H9 (cell line): ENCODE measurements at regions not wholly inside any gene's neighbourhood (a gene's known extent, or its start where the extent isn't known, plus 50 kb on each side); places are given as distances from the start of the nearest gene placed in this dataset.

ENCODE experiments used
- DNase-seq: peaks from one replicate; pipeline ENCODE4 v3.0.0-alpha.2; 2017
- H2AFZ ChIP-seq: one replicate; pipeline ENCODE4 v1.6.1; 2013; ENCODE audit warnings: mild to moderate bottlenecking, low read length, control low read depth, moderate library complexity
- H2AK5ac ChIP-seq: 2 replicates; pipeline ENCODE4 v1.6.1; 2013; ENCODE audit warnings: low read length, control low read depth, mixed read lengths; ENCODE audit not compliant: insufficient read length
- H2BK120ac ChIP-seq: one replicate; pipeline ENCODE4 v1.6.1; 2013; ENCODE audit warnings: low read depth, mild to moderate bottlenecking, low read length, control low read depth, inconsistent platforms; ENCODE audit not compliant: poor library complexity, severe bottlenecking
- H2BK12ac ChIP-seq: 2 replicates; pipeline ENCODE4 v1.6.1; 2013; ENCODE audit warnings: low read length, control low read depth, mixed read lengths, low read depth; ENCODE audit not compliant: insufficient read length
- H2BK15ac ChIP-seq: 2 replicates; pipeline ENCODE4 v1.6.1; 2013; ENCODE audit warnings: low read depth, low read length, control low read depth
- H2BK20ac ChIP-seq: one replicate; pipeline ENCODE4 v1.6.1; 2013; ENCODE audit warnings: low read depth, mild to moderate bottlenecking, low read length, control low read depth, inconsistent platforms; ENCODE audit not compliant: poor library complexity, severe bottlenecking
- H2BK5ac ChIP-seq: 2 replicates; pipeline ENCODE4 v1.6.1; 2013; ENCODE audit warnings: low read length, control low read depth, mixed read lengths; ENCODE audit not compliant: insufficient read length
- H3K14ac ChIP-seq: 2 replicates; pipeline ENCODE4 v1.6.1; 2013; ENCODE audit warnings: low read length, control low read depth; ENCODE audit not compliant: insufficient read depth
- H3K18ac ChIP-seq: 2 replicates; pipeline ENCODE4 v1.6.1; 2013; ENCODE audit warnings: low read depth, mild to moderate bottlenecking, mixed read lengths, low read length, control low read depth; ENCODE audit not compliant: insufficient read length
- H3K23ac ChIP-seq: 2 replicates; pipeline ENCODE4 v1.6.1; 2013; ENCODE audit warnings: low read length, control low read depth, mixed read lengths, low read depth; ENCODE audit not compliant: insufficient read length
- H3K23me2 ChIP-seq: 2 replicates; pipeline ENCODE4 v1.6.1; 2013; ENCODE audit warnings: low read depth, mild to moderate bottlenecking, mixed read lengths, low read length, control low read depth; ENCODE audit not compliant: insufficient read length, poor library complexity, severe bottlenecking
- H3K27ac ChIP-seq: 2 replicates; pipeline ENCODE4 v1.5.1; 2013; ENCODE audit warnings: low read length, control low read depth, mixed read lengths, low read depth; ENCODE audit not compliant: insufficient read length
- H3K27me3 ChIP-seq: 2 replicates; pipeline ENCODE4 v1.6.1; 2013; ENCODE audit warnings: low read length, control low read depth, inconsistent platforms; ENCODE audit not compliant: insufficient read depth
- H3K4ac ChIP-seq: 2 replicates; pipeline ENCODE4 v1.6.1; 2013; ENCODE audit warnings: low read depth, mild to moderate bottlenecking, control low read depth, inconsistent platforms, low read length, moderate library complexity
- H3K4me1 ChIP-seq: 2 replicates; pipeline ENCODE4 v1.6.1; 2013; ENCODE audit warnings: low read length, control low read depth, inconsistent platforms; ENCODE audit not compliant: insufficient read depth
- H3K4me2 ChIP-seq: 2 replicates; pipeline ENCODE4 v1.6.1; 2013; ENCODE audit warnings: low read length, control low read depth, mixed read lengths; ENCODE audit not compliant: insufficient read length, insufficient read depth
- H3K56ac ChIP-seq: 2 replicates; pipeline ENCODE4 v1.6.1; 2013; ENCODE audit warnings: low read depth, mild to moderate bottlenecking, mixed read lengths, low read length, control low read depth; ENCODE audit not compliant: insufficient read length
- H3K79me1 ChIP-seq: 2 replicates; pipeline ENCODE4 v1.6.1; 2013; ENCODE audit warnings: low read depth, mild to moderate bottlenecking, moderate library complexity, low read length, control low read depth, inconsistent platforms; ENCODE audit not compliant: insufficient read depth, poor library complexity, severe bottlenecking
- H3K79me2 ChIP-seq: 2 replicates; pipeline ENCODE4 v1.6.1; 2013; ENCODE audit warnings: low read length, control low read depth, inconsistent platforms; ENCODE audit not compliant: insufficient read depth
- H3K9ac ChIP-seq: 2 replicates; pipeline ENCODE4 v1.6.1; 2013; ENCODE audit warnings: low read length, control low read depth, mixed read lengths; ENCODE audit not compliant: insufficient read length; ENCODE audit errors: extremely low read depth
- H3K9me3 ChIP-seq: one replicate; pipeline ENCODE4 v1.6.1; 2013; ENCODE audit warnings: low read depth, low read length, inconsistent platforms; ENCODE audit not compliant: control insufficient read depth
- H3T11ph ChIP-seq: one replicate; pipeline ENCODE4 v1.6.1; 2013; ENCODE audit warnings: mild to moderate bottlenecking, low read length, control low read depth, inconsistent platforms
- H4K20me1 ChIP-seq: one replicate; pipeline ENCODE4 v1.6.1; 2013; ENCODE audit not compliant: control insufficient read depth, insufficient read length, insufficient read depth
- H4K5ac ChIP-seq: 2 replicates; pipeline ENCODE4 v1.6.1; 2013; ENCODE audit warnings: low read depth, mild to moderate bottlenecking, mixed read lengths, low read length, control low read depth; ENCODE audit not compliant: insufficient read length
- H4K8ac ChIP-seq: replicated peaks from 2 replicates; pipeline ENCODE4 v1.6.1; 2013; ENCODE audit warnings: low read length, control low read depth, mixed read lengths, low read depth; ENCODE audit not compliant: insufficient read length
- H4K91ac ChIP-seq: 2 replicates; pipeline ENCODE4 v1.6.1; 2013; ENCODE audit warnings: low read depth, mild to moderate bottlenecking, moderate library complexity, mixed read lengths, low read length, control low read depth; ENCODE audit not compliant: insufficient read length
- H3K27ac Mint-ChIP-seq, 3 experiments: 2 replicates in 2 of 3; 3 replicates in 1 of 3; pipeline ENCODE4 v1.8.0; 2020 to 2021; ENCODE audit warnings: mixed read lengths in 3 of 3, mild to moderate bottlenecking in 1 of 3, moderate library complexity in 1 of 3
- H3K27me3 Mint-ChIP-seq: 2 replicates; pipeline ENCODE4 v1.8.0; 2021; ENCODE audit warnings: low read depth, mild to moderate bottlenecking, moderate library complexity, mixed read lengths
- H3K36me3 Mint-ChIP-seq, 3 experiments: 2 replicates in 2 of 3; 3 replicates in 1 of 3; pipeline ENCODE4 v1.8.0; 2020 to 2021; ENCODE audit warnings: low read depth in 3 of 3, mixed read lengths in 3 of 3; ENCODE audit not compliant: insufficient read depth in 1 of 3
- H3K4me1 Mint-ChIP-seq, 2 experiments: 2 replicates each; pipeline ENCODE4 v1.8.0; 2020; ENCODE audit warnings: mixed read lengths in 2 of 2
- H3K4me3 Mint-ChIP-seq, 2 experiments: 2 replicates in 1 of 2; 3 replicates in 1 of 2; pipeline ENCODE4 v1.8.0; 2020 to 2021; ENCODE audit warnings: mild to moderate bottlenecking in 2 of 2, mixed read lengths in 2 of 2, moderate library complexity in 1 of 2
- H3K9me3 Mint-ChIP-seq, 2 experiments: 2 replicates in 1 of 2; 3 replicates in 1 of 2; pipeline ENCODE4 v1.8.0; 2020; ENCODE audit warnings: mild to moderate bottlenecking in 2 of 2, mixed read lengths in 2 of 2, moderate library complexity in 1 of 2
- CTCF ChIP-seq: fragments of 200-600 bp; sonication (generic); conservative IDR thresholded peaks from 3 replicates; pipeline ENCODE4 v1.8.0; 2021; ENCODE audit warnings: antibody characterized with exemption, mild to moderate bottlenecking
- WGBS: extraction: QIAGEN DNeasy Blood & Tissue Kit; methylation state at CpG from one replicate; pipeline ENCODE4 v1.1.7; 2013; ENCODE audit warnings: missing lambda C conversion rate, low lambda C conversion rate, mixed read lengths; ENCODE audit not compliant: insufficient read length; ENCODE audit errors: extremely low coverage; 5-methylcytosine and 5-hydroxymethylcytosine counted together

- no peak overlapping the region for H3K14ac ChIP-seq
- H2BK5ac ChIP-seq: no peak overlapping the region
- H3K9me3 Mint-ChIP-seq: no peaks in the 10 kb centered on the region
- H4K5ac ChIP-seq: no peak overlapping the region
- H2BK15ac ChIP-seq: no peak overlapping the region
- no peaks in the 10 kb centered on the region for H3K27me3 ChIP-seq
- H3K4ac ChIP-seq: no peak overlapping the region
- H3K27me3 Mint-ChIP-seq: no peaks in the 10 kb centered on the region
- H2AK5ac ChIP-seq: no peak overlapping the region
- no peak overlapping the region for H2AFZ ChIP-seq
- H3K9ac ChIP-seq: no peak overlapping the region
- H3T11ph ChIP-seq: no peak overlapping the region
- no peak overlapping the region for H2BK20ac ChIP-seq
- DNase-seq: no peak
- no peak overlapping the region for H3K56ac ChIP-seq
- no peaks in the 10 kb centered on the region for H3K36me3 Mint-ChIP-seq
- no peak overlapping the region for H2BK12ac ChIP-seq
- H3K4me3 Mint-ChIP-seq: no peak overlapping the region
- H3K27ac ChIP-seq: no peak overlapping the region
- H3K4me1 ChIP-seq: no peaks in the 10 kb centered on the region
- no peaks in the 10 kb centered on the region for H3K9me3 ChIP-seq
- no peak overlapping the region for H3K18ac ChIP-seq
- H3K4me2 ChIP-seq: no peak overlapping the region
- H3K79me1 ChIP-seq: no peaks in the 10 kb centered on the region
- H3K79me2 ChIP-seq: no peaks in the 10 kb centered on the region; the same call in 1 of the 2 replicates
- no peak overlapping the region for H4K91ac ChIP-seq
- peaks cover 9 to 11% of the 10 kb centered on the region in 2 experiments; a peak in 3 of 4 replicates for H3K4me1 Mint-ChIP-seq
- H3K27ac Mint-ChIP-seq: no peak overlapping the region; a peak in 1 of 7 replicates
- no peaks in the 10 kb centered on the region for H3K23me2 ChIP-seq
- H2BK120ac ChIP-seq: no peak overlapping the region
- H4K20me1 ChIP-seq: no peaks in the 10 kb centered on the region
- H4K8ac ChIP-seq: no peak overlapping the region
- H3K23ac ChIP-seq: no peak overlapping the region
- no peak for TF ChIP-seq CTCF
- WGBS: no CpG with 5 or more reads among the region's 3 CpGs
These were observed 55.5 kb upstream of the PLCB1 start for GRCh38 chr20:8076306-8077136.
